Thoracic aorta (tissue), 2 donors: ENCODE measurements at regions not wholly inside any gene's neighbourhood (a gene's known extent, or its start where the extent isn't known, plus 50 kb on each side); places are given as distances from the start of the nearest gene placed in this dataset.

Experiments
- ATAC-seq: fragments of 150-250 bp; one replicate; pipeline ENCODE4 v1.8.0; 2017; ENCODE audit warnings: low read depth; ENCODE audit not compliant: insufficient number of reproducible peaks, low FRiP score
- DNase-seq: peaks from one replicate; pipeline ENCODE4 v3.0.0-alpha.2; 2020; ENCODE audit warnings: low spot score
- H3K27ac ChIP-seq, 2 donors: fragments of 200-600 bp; sonication (generic); 1 replicate in 1 of 2; 2 replicates in 1 of 2; pipeline ENCODE4 v1.5.1; 2016; ENCODE audit warnings: mild to moderate bottlenecking in 2 of 2, moderate library complexity in 2 of 2
- H3K27me3 ChIP-seq: fragments of 200-600 bp; sonication (generic); replicated peaks from 2 replicates; pipeline ENCODE4 v1.6.0; 2016; ENCODE audit warnings: mild to moderate bottlenecking; ENCODE audit not compliant: insufficient read depth
- H3K36me3 ChIP-seq: fragments of 200-600 bp; sonication (generic); one replicate; pipeline ENCODE4 v1.5.1; 2016
- H3K4me1 ChIP-seq, 2 donors: fragments of 200-600 bp; sonication (generic); 1 replicate in 1 of 2; 2 replicates in 1 of 2; pipeline versions ENCODE4 v1.5.1 to v1.6.0; 2016; ENCODE audit warnings: low read depth in 2 of 2, mild to moderate bottlenecking in 1 of 2; ENCODE audit not compliant: control insufficient read depth in 1 of 2
- H3K4me3 ChIP-seq: fragments of 200-600 bp; sonication (generic); 2 replicates; pipeline ENCODE4 v1.5.1; 2016; ENCODE audit warnings: mild to moderate bottlenecking
- H3K9me3 ChIP-seq: fragments of 200-600 bp; sonication (generic); 2 replicates; pipeline ENCODE4 v1.5.1; 2016
- TF ChIP-seq, protein P1 (sequence below): fragments of 200-600 bp; sonication (generic); IDR thresholded peaks from one replicate; pipeline ENCODE4 v1.5.1; 2019; ENCODE audit warnings: antibody characterized with exemption

DNA sequence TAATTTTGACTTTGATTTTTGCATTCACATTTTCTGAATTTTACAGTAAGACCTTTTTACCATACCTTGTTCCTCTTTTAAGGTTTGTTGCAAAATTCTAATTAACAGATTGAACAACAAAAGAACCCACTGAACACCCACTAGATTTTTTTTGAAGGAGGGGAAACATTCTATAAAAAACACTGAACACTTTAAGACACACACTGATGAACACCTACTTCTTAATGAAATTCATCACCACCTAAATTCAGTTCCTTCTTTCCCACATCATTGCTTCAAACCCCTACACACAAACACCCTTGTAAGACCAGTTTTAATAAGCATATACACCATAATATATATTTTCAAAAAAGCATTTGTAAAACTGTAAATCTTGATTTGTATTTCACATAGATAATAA, 559.0 kb upstream of the MEF2C start:
- Histone ChIP-seq H3K4me1 (peaks cover 0 to 15% of the 10 kb centered on the region in 2 donors), H3K36me3 (no peaks in the 10 kb centered on the region), H3K9me3 (no peaks in the 10 kb centered on the region), H3K4me3 (no peak overlapping the region), H3K27me3 (no peaks in the 10 kb centered on the region), H3K27ac (no peak overlapping the region)
- TF ChIP-seq, protein P1, sequence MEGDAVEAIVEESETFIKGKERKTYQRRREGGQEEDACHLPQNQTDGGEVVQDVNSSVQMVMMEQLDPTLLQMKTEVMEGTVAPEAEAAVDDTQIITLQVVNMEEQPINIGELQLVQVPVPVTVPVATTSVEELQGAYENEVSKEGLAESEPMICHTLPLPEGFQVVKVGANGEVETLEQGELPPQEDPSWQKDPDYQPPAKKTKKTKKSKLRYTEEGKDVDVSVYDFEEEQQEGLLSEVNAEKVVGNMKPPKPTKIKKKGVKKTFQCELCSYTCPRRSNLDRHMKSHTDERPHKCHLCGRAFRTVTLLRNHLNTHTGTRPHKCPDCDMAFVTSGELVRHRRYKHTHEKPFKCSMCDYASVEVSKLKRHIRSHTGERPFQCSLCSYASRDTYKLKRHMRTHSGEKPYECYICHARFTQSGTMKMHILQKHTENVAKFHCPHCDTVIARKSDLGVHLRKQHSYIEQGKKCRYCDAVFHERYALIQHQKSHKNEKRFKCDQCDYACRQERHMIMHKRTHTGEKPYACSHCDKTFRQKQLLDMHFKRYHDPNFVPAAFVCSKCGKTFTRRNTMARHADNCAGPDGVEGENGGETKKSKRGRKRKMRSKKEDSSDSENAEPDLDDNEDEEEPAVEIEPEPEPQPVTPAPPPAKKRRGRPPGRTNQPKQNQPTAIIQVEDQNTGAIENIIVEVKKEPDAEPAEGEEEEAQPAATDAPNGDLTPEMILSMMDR: no peak
- DNase-seq (no peak), ATAC-seq (no peak)

DNA sequence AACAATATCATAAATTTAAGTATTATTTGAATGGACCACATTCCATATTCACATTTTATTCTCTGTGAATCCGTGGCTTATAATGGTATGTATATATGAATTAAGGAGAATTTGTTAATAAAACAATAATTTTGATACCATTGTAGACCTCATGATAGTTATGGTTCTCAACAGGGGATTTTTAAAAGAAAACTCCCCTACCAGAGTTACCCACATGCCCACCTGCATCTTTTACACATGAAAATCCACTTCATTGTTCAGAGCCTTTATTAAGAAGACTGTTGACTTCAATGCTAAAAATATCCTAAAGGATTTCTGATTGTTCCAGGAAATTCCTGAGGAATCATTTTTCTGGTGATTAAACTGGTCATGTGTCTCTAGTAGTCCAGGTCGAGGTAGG, 557.7 kb upstream of the MEF2C start:
- ATAC-seq: no peak

DNA sequence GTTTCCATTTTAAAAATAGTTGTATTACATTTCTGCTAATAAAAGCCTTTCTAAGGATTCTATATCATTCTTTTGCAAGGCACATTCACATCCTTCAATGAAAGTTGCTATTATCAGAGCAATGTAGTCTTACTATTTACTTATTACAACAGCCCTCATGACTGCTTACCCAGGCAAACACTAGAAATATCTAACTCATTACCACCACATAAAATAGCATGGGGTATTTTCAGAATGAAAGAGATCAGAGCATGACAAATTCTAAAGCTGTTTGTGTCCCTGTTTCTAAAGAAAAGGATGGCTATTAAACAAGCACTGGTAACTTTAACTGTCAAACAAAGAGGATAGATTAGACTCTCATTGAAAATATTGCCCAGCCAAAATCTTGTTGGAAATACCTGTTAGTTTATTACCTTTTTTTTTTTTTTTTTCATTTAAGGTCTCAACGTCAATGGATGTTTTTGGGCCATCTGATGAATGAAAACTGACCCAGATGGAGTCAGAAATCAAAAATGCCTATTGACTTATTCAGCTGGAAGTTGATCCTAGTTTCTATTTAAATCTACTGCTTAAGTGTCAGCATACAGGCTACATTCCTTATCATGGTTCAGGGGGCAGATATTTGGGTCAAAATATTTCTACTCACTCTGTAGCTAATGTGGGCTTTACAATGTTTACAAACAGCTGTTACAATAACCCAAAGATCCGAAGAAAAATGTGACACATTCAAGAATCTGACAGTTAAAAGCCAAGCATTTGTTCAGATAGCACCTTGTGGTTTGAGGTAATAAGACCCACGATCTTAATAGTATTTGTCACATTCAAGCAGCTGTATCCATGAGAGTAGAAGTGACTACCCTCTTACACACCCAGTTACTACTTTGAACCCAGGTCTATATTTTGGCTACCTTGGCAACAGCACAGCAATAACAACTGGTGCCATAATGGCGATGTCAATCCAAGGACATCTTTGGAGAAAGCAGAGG, 554.8 kb upstream of the MEF2C start:
- ATAC-seq (no peak), DNase-seq (no peak)
- Histone ChIP-seq H3K36me3 (no peaks in the 10 kb centered on the region), H3K27ac (no peak overlapping the region), H3K4me3 (no peak overlapping the region), H3K9me3 (no peaks in the 10 kb centered on the region), H3K4me1 (peaks cover 0 to 15% of the 10 kb centered on the region in 2 donors), H3K27me3 (no peaks in the 10 kb centered on the region)
- TF ChIP-seq, protein P1: no peak

More for the DNA sequence above, 557.7 kb upstream of the MEF2C start:
- TF ChIP-seq, protein P1: no peak
- Histone ChIP-seq H3K27me3 (no peaks in the 10 kb centered on the region), H3K9me3 (no peaks in the 10 kb centered on the region), H3K27ac (no peak overlapping the region), H3K36me3 (no peaks in the 10 kb centered on the region), H3K4me1 (peaks cover 0 to 15% of the 10 kb centered on the region in 2 donors), H3K4me3 (no peak overlapping the region)
- no peak for DNase-seq

DNA sequence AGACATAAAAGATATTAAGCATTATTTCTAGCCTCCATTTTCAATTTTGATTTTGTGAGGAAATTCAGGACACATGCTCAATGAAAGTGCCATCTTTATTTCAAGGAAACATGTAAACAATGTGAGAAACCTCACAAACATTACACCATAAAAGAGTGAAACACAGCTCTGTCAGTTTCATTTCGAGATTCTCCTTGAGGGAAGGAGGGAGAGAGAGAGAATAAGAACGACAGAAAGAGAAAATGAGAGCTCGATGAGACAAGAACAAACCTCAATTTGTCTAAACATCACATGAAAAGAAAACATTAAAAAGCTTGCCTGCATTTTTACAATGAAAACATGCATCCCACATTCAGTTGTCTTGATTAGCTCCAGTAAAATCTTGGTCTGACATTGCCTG, 553.5 kb upstream of the MEF2C start:
- Histone ChIP-seq H3K27ac (no peak overlapping the region), H3K4me1 (peaks cover 0 to 15% of the 10 kb centered on the region in 2 donors), H3K4me3 (no peak overlapping the region), H3K27me3 (no peaks in the 10 kb centered on the region), H3K9me3 (no peaks in the 10 kb centered on the region), H3K36me3 (no peaks in the 10 kb centered on the region)
- no peak for ATAC-seq
- DNase-seq: no peak
- TF ChIP-seq, protein P1: no peak

DNA sequence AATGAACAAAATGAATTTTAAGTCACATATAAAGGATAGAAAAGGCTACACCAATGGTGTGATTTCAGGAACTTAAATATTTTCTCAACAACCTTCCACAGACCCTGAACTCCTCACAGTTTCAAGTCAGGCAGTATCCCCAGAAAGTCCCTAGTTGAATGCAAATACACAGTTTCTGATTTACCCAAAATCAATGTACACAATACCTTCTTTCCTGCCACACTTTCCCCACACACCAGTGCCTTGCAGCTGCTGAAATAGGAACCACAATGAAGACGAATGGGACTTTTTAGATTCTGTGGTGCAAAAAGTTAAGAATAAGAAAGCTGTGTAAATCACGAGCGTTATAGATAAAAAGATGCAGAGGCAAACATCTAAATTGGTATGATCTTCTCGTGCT, 552.4 kb upstream of the MEF2C start:
- no peak for ATAC-seq

More for the DNA sequence above, 552.4 kb upstream of the MEF2C start:
- TF ChIP-seq, protein P1: no peak
- no peak overlapping the region for H3K4me3 ChIP-seq
- H3K9me3 ChIP-seq: no peaks in the 10 kb centered on the region
- DNase-seq: no peak
- H3K4me1 ChIP-seq: peaks cover 0 to 15% of the 10 kb centered on the region in 2 donors
- H3K36me3 ChIP-seq: no peaks in the 10 kb centered on the region
- no peak overlapping the region for H3K27ac ChIP-seq
- no peaks in the 10 kb centered on the region for H3K27me3 ChIP-seq
